Activated CD4-positive, alpha-beta memory T cell treated with anti-CD3 and anti-CD28 coated beads, Interleukin-2, amount 10 ng/mL, durations not matched to agents 7 days and 5 days (primary cell): ENCODE measurements at regions not wholly inside any gene's neighbourhood (a gene's known extent, or its start where the extent isn't known, plus 50 kb on each side); places are given as distances from the start of the nearest gene placed in this dataset.

ENCODE experiments used
- CTCF ChIA-PET: fragments of 350-600 bp; sonication (Branson Sonifier 250); formaldehyde crosslinking; loops from one replicate; lab custom pipeline; 2021; ENCODE audit warnings: antibody characterized with exemption, inconsistent platforms; lab: Charles Lee
- POLR2A ChIA-PET: fragments of 350-600 bp; sonication (Branson Sonifier 250); formaldehyde crosslinking; loops from one replicate; lab custom pipeline; 2021; ENCODE audit warnings: antibody characterized with exemption; lab: Charles Lee
- DNase-seq: peaks from one replicate; pipeline ENCODE4 v3.0.0-alpha.2; 2020
- H3K27ac Mint-ChIP-seq: one replicate; pipeline ENCODE4 v1.8.0; 2021; ENCODE audit warnings: mild to moderate bottlenecking, mixed read lengths
- H3K27me3 Mint-ChIP-seq: one replicate; pipeline ENCODE4 v1.8.0; 2021; ENCODE audit warnings: mixed read lengths
- H3K36me3 Mint-ChIP-seq: one replicate; pipeline ENCODE4 v1.8.0; 2021; ENCODE audit warnings: low read depth, mixed read lengths
- H3K4me1 Mint-ChIP-seq: one replicate; pipeline ENCODE4 v1.8.0; 2021; ENCODE audit warnings: mixed read lengths
- H3K4me3 Mint-ChIP-seq: one replicate; pipeline ENCODE4 v1.8.0; 2021; ENCODE audit warnings: mild to moderate bottlenecking, mixed read lengths
- H3K9me3 Mint-ChIP-seq: one replicate; pipeline ENCODE4 v1.8.0; 2021; ENCODE audit warnings: mixed read lengths

DNA sequence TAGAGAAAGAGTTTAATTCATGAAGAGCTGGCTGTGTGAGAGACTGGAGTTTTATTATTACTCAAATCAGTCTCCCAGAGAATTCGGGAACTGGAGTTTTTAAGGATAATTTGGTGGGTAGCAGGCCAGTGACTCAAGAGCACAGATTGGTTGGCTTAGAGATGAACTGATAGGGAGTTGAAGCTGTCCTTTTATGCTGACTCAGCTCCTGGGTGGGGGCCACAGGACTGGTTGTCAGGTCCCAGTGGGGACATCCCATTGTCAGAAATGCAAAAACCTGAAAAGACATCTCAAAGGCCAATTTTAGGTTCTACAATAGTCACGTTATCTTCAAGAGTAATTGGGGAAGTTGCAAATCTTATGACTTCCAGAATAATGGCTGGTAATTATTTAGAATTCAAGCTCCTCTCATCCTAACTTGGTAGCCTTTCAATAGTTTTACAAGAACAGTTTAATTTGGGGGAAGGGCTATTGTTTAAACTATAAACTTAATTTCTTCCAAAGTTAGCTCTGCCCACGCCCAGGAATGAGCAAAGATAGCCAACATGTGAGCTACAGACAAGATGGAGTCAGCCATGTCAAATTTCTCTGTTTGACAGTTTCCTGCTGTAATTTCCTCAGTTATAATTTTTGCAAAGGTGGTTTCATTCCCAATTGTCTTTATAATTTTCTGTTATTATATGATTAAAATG, 149.4 kb upstream of the SLC39A10 start:
- peaks cover 14% of the 10 kb centered on the region for H3K9me3 Mint-ChIP-seq
- ChIA-PET CTCF (interaction anchor here (1.3 to 2.1 kb wide), 2 partner anchors 9 to 29 kb away, joined by 3 to 7 read pairs; no protein-coding TSS in a partner anchor), POLR2A (interaction anchor here (1.1 kb wide), 1 partner anchor 57 kb away, joined by 3 read pairs; no protein-coding TSS in a partner anchor)

DNA sequence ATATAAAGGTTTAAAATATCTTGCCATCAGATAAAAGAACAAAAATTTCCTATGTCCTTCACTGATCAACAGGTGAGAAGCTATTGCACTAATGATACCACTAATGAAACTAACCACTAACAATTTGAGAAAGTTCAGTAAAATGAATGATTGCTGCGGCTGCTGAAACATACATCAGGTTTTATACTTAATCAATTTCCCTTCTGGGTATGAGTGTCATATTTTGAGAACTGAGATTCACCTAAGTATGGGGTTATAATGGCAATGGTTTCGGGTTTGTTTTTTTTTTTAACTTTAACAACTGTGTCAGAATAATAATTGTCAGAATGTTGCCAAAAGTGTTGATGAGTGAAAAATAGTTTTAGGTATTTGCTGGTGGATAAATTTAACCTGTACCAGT, 151.3 kb upstream of the SLC39A10 start:
- POLR2A ChIA-PET = no interaction called here
- peaks cover 16% of the 10 kb centered on the region for H3K9me3 Mint-ChIP-seq
- no peak overlapping the region for H3K27ac Mint-ChIP-seq
- no peak overlapping the region for H3K4me3 Mint-ChIP-seq
- no peaks in the 10 kb centered on the region for H3K27me3 Mint-ChIP-seq
- H3K4me1 Mint-ChIP-seq = peaks cover 11% of the 10 kb centered on the region
- peaks cover 18% of the 10 kb centered on the region for H3K36me3 Mint-ChIP-seq
- CTCF ChIA-PET = no interaction called here
- no peak for DNase-seq

More for the DNA sequence above, 149.4 kb upstream of the SLC39A10 start:
- peaks cover 11% of the 10 kb centered on the region for H3K4me1 Mint-ChIP-seq
- H3K27ac Mint-ChIP-seq = no peak overlapping the region
- H3K4me3 Mint-ChIP-seq = no peak overlapping the region
- no peaks in the 10 kb centered on the region for H3K27me3 Mint-ChIP-seq
- H3K36me3 Mint-ChIP-seq = peaks cover 16% of the 10 kb centered on the region
- no peak for DNase-seq

DNA sequence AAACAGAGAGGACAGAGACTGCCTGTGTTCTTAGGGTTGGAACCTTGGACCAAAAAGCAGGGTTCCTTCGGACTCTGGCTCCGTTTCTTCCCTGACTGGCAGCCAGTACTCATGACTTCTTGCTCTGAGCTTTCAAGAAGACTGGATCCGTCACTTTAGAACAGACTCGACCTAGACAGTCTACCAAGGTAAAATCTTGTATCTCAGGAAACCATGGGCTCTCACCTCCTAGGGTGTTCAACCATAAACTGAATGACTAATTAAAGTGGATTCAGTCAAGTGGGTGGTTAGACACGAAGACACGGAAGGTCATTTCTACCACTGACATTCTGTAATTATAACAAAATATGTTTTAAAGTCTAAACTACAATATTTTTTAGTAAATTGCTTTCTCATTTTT, 153.8 kb upstream of the SLC39A10 start:
- Mint-ChIP-seq H3K36me3 (peaks cover 20% of the 10 kb centered on the region), H3K4me3 (no peak overlapping the region), H3K27ac (no peak overlapping the region), H3K27me3 (no peaks in the 10 kb centered on the region), H3K4me1 (peaks cover 12% of the 10 kb centered on the region), H3K9me3 (peaks cover 15% of the 10 kb centered on the region)
- ChIA-PET POLR2A (no interaction called here), CTCF (interaction anchor here (1.9 kb wide), 1 partner anchor 157 kb away, joined by 5 read pairs; no protein-coding TSS in a partner anchor)
- no peak for DNase-seq

DNA sequence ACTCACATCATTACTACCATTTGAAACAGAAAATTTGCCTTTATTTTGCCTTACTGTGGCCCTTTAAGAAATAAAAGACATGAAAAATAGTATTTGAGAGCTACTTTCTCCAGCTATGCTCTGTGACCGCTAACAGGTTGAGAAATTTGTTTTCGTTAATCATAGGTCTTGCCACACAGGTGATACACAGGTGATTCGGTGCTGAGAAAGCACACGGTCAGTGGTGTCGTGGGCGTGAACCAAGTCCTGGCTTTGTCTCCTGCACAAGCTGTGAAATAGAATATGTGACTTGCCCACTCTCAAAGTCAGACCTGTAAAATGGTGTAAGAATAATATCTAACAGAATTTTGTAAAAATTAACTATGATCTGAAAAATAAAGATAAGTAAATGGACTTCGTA, 155.3 kb upstream of the SLC39A10 start:
- ChIA-PET CTCF (interaction anchor here (1.9 kb wide), 1 partner anchor 158 kb away, joined by 5 read pairs; no protein-coding TSS in a partner anchor), POLR2A (interaction anchor here (1.4 kb wide), 1 partner anchor 32 kb away, joined by 3 read pairs; no protein-coding TSS in a partner anchor)
- peaks cover 9% of the 10 kb centered on the region for H3K9me3 Mint-ChIP-seq

DNA sequence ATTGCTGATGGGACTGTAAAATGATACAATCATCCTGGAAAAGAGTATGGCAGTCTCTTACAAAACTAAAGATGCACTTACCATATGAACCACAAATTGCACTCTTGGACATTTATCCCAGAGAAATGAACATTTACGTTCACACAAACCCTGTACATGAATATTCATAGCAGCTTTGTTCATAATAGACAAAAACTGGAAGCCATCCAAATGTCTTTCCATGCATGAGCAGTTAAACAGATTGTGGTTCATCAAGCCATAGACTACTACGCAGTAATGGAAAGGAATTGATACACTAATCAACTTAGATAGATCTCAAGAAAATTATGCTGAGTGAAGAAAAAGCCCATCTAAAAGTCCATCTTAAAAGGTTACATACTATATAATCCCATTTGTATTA, 156.1 kb upstream of the SLC39A10 start:
- POLR2A ChIA-PET = no interaction called here
- Mint-ChIP-seq H3K4me1 (peaks cover 21% of the 10 kb centered on the region), H3K4me3 (no peak overlapping the region), H3K36me3 (peaks cover 16% of the 10 kb centered on the region), H3K27me3 (no peaks in the 10 kb centered on the region), H3K9me3 (peaks cover 8% of the 10 kb centered on the region), H3K27ac (no peak overlapping the region)
- DNase-seq = no peak
- CTCF ChIA-PET = no interaction called here

More for the DNA sequence above, 155.3 kb upstream of the SLC39A10 start:
- DNase-seq = no peak
- Mint-ChIP-seq H3K27ac (no peak overlapping the region), H3K36me3 (peaks cover 17% of the 10 kb centered on the region), H3K27me3 (no peaks in the 10 kb centered on the region), H3K4me3 (no peak overlapping the region), H3K4me1 (peaks cover 18% of the 10 kb centered on the region)

DNA sequence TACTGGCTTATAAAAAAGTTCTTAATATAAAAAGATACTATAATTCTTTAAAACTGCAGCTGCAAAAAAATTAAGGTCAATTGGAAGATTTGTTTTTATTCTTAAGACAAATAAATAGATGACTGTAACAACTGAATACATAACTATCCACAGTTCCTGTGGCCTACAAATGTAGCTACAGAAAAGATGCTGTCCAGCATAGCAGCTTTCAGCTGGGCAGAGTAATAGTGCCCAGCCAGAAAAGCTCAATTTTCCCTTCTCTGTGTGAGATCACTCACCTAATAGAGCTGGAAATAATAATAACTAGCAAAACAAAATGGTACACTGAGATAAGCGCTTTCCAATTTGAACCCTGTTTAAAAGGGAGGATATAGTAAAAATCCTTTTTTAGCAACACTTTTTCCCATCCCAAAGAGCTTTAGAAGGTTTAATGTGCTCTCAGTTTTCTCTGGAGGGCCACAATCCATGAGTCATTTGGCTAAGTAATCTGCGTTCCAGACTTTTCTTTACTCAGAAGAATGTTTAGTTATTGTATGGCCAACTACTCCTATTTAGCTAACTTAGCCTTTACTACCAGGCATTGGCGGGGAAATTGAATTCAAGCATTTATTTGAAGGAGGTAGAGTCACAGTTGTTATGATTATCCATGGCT, 158.1 kb upstream of the SLC39A10 start:
- no peak for DNase-seq
- peaks cover 17% of the 10 kb centered on the region for H3K36me3 Mint-ChIP-seq
- peaks cover 26% of the 10 kb centered on the region for H3K4me1 Mint-ChIP-seq
- CTCF ChIA-PET = interaction anchor here (0.8 to 3.2 kb wide), 10 partner anchors 9 to 570 kb away, joined by 3 to 37 read pairs (median 4); partner anchors contain the start of genes DNAH7 and SLC39A10
- no peak overlapping the region for H3K27ac Mint-ChIP-seq
- H3K4me3 Mint-ChIP-seq = no peak overlapping the region
- POLR2A ChIA-PET = interaction anchor here (0.6 to 3.0 kb wide), 8 partner anchors 10 to 161 kb away, joined by 3 to 27 read pairs (median 7); partner anchors contain the start of gene SLC39A10
- H3K27me3 Mint-ChIP-seq = no peaks in the 10 kb centered on the region
- peaks cover 7% of the 10 kb centered on the region for H3K9me3 Mint-ChIP-seq

DNA sequence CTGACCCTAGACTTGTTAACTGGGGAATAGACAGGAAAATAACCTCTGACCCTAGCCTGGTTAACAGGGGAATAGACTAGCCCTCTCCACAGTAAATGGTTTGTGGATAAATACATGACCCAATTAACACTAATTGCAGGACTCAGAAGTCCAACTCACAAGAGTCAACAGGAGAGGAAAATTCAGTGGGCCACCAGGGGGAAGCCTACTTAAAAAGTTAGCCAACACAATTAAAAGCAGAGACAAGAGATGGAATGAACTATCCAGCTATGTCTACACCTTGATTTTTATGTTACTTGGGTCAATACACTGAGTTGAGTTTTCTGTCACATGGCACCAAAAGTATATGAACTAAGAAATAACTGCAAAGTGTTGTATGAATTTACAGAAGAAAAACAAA, 158.8 kb upstream of the SLC39A10 start:
- Mint-ChIP-seq H3K27ac (no peak overlapping the region), H3K4me1 (peaks cover 25% of the 10 kb centered on the region)

DNA sequence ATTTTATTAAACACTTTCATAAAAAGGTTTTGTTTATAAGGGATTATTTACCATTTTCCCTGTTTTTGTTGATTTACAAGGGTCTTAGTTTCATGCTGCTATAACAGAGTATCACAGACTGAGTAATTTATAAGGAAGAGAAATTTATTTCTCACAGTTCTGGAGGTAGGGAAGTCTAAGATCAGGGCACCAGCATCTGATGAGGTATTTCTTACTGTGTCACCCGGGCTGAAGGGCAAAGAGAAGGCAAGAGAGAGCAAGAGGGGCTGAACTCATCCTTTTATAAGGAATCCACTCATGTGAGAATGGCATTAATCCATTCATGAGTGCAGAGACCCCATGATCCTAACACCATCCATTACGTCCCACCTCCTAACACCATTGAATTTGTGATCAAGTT, 160.0 kb upstream of the SLC39A10 start:
- H3K36me3 Mint-ChIP-seq = peaks cover 26% of the 10 kb centered on the region
- ChIA-PET POLR2A (interaction anchor here (1.5 kb wide), 1 partner anchor 64 kb away, joined by 4 read pairs; no protein-coding TSS in a partner anchor), CTCF (interaction anchor here (0.9 to 3.2 kb wide), 4 partner anchors 36 to 163 kb away, joined by 3 to 37 read pairs (median 7); partner anchors contain the start of gene SLC39A10)
- DNase-seq = no peak
- H3K4me3 Mint-ChIP-seq = no peak overlapping the region
- H3K4me1 Mint-ChIP-seq = peaks cover 23% of the 10 kb centered on the region
- peaks cover 12% of the 10 kb centered on the region for H3K9me3 Mint-ChIP-seq
- H3K27me3 Mint-ChIP-seq = no peaks in the 10 kb centered on the region
- H3K27ac Mint-ChIP-seq = no peak overlapping the region

More for the DNA sequence above, 158.8 kb upstream of the SLC39A10 start:
- Mint-ChIP-seq H3K9me3 (peaks cover 10% of the 10 kb centered on the region), H3K27me3 (no peaks in the 10 kb centered on the region), H3K4me3 (no peak overlapping the region), H3K36me3 (peaks cover 23% of the 10 kb centered on the region)
- ChIA-PET CTCF (interaction anchor here (0.7 to 3.2 kb wide), 10 partner anchors 9 to 570 kb away, joined by 3 to 37 read pairs (median 6); partner anchors contain the start of genes DNAH7 and SLC39A10), POLR2A (interaction anchor here (0.8 to 3.0 kb wide), 8 partner anchors 34 to 162 kb away, joined by 3 to 27 read pairs (median 7); partner anchors contain the start of gene SLC39A10)
- peak; percentile 55 for DNase-seq

DNA sequence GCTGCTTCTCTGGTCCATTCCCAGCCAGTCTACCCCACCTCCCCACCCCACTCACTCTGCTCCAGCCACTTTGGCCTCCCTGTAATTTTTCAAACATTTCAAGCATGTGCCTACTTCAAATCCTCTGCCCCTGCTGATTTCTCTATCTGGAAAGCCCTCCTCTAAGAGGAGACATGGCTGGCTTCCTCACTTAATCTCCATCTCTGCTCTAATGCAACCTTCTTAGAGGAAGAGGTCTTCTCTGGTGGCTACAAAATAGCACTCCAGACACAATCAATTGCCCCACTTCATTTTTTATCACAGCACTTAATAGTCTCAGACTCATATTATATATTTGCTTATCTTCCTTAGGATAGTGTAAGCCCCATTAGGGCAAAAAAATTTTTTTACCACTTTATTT, 161.1 kb upstream of the SLC39A10 start:
- H3K27me3 Mint-ChIP-seq = no peaks in the 10 kb centered on the region
- H3K4me1 Mint-ChIP-seq = peaks cover 23% of the 10 kb centered on the region
- H3K27ac Mint-ChIP-seq = no peak overlapping the region
- no peak for DNase-seq
- peaks cover 31% of the 10 kb centered on the region for H3K36me3 Mint-ChIP-seq
- ChIA-PET POLR2A (interaction anchor here (0.6 kb wide), 1 partner anchor 63 kb away, joined by 5 read pairs; no protein-coding TSS in a partner anchor), CTCF (no interaction called here)
- no peak overlapping the region for H3K4me3 Mint-ChIP-seq
- H3K9me3 Mint-ChIP-seq = peaks cover 15% of the 10 kb centered on the region

DNA sequence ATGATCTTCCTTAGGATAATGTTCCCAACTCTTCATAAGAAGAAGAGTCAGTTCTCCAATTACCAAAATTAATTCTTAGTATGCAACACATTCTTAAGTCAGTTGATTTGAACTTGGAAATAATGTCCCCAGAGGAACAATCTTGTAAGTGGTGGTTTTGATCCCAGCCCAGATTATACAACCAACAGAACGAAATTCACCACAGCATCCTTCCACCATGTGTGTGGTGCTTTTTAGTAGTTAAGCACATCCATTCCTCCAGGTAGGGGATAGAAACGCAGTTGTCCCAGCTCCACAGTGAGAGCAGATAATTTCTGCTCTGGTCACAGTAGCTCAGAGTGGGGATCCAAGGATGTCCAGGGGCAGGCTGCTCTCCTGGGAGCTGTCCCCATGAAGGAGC, 161.7 kb upstream of the SLC39A10 start:
- ChIA-PET CTCF (no interaction called here), POLR2A (interaction anchor here (0.6 kb wide), 2 partner anchors 64 to 165 kb away, joined by 3 to 5 read pairs; no protein-coding TSS in a partner anchor)
- Mint-ChIP-seq H3K4me3 (no peak overlapping the region), H3K4me1 (peaks cover 24% of the 10 kb centered on the region), H3K9me3 (peaks cover 12% of the 10 kb centered on the region), H3K27me3 (no peaks in the 10 kb centered on the region), H3K27ac (no peak overlapping the region), H3K36me3 (peaks cover 29% of the 10 kb centered on the region)
- DNase-seq = no peak

DNA sequence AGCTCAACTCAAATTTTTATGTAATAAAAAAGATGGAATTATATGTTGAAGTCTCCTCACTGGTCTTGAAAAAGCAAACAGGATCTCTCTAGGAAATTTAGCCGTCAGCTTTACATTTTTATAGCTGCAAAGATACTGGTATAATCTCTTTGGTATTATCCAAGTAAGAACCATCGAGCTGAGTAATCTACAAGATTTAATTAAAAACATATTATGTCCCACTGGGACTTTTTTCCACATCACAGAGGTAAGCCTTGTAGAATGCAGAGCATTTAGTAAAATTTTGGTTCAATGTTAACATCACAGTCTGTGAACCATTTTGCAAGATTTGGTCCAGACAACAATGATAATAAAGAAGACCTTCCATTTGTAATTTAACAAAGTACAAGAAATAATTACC, 162.6 kb upstream of the SLC39A10 start:
- no peak overlapping the region for H3K4me3 Mint-ChIP-seq
- CTCF ChIA-PET = no interaction called here
- POLR2A ChIA-PET = interaction anchor here (1.0 kb wide), 2 partner anchors 65 to 162 kb away, joined by 3 read pairs; partner anchors contain the start of gene SLC39A10

DNA sequence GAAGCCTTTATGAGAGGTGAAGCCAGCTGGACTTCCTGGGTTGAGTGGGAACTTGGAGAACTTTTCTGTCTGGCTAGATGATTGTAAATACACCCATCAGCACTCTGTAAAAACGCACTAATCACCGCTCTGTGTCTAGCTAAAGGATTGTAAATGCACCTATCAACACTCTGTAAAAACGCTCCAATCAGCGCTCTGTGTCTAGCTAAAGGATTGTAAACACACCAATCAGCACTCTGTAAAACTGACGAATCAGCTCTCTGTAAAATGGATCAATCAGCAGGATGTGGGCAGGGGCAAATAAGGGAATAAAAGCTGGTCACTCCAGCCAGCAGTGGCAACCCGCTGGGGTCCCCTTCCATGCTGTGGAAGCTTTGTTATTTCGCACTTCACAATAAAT, 163.6 kb upstream of the SLC39A10 start:
- H3K36me3 Mint-ChIP-seq = peaks cover 27% of the 10 kb centered on the region
- peaks cover 27% of the 10 kb centered on the region for H3K4me1 Mint-ChIP-seq
- CTCF ChIA-PET = no interaction called here

More for the DNA sequence above, 162.6 kb upstream of the SLC39A10 start:
- no peak overlapping the region for H3K27ac Mint-ChIP-seq
- DNase-seq = no peak
- no peaks in the 10 kb centered on the region for H3K27me3 Mint-ChIP-seq
- H3K9me3 Mint-ChIP-seq = peaks cover 10% of the 10 kb centered on the region
- H3K36me3 Mint-ChIP-seq = peaks cover 27% of the 10 kb centered on the region
- H3K4me1 Mint-ChIP-seq = peaks cover 24% of the 10 kb centered on the region

More for the DNA sequence above, 163.6 kb upstream of the SLC39A10 start:
- POLR2A ChIA-PET = interaction anchor here (1.0 to 1.6 kb wide), 2 partner anchors 66 to 163 kb away, joined by 3 read pairs; partner anchors contain the start of gene SLC39A10
- no peak for DNase-seq
- no peak overlapping the region for H3K4me3 Mint-ChIP-seq
- H3K9me3 Mint-ChIP-seq = peaks cover 10% of the 10 kb centered on the region
- H3K27me3 Mint-ChIP-seq = no peaks in the 10 kb centered on the region
- no peak overlapping the region for H3K27ac Mint-ChIP-seq
